ENCODE measurements at regions not wholly inside any gene's neighbourhood (a gene's known extent, or its start where the extent isn't known, plus 50 kb on each side); places are given as distances from the start of the nearest gene placed in this dataset.

GRCh38 chr10:31620226-31621151, 301.5 kb downstream of the ZEB1 start:
- TF ChIP-seq, protein P1, sequence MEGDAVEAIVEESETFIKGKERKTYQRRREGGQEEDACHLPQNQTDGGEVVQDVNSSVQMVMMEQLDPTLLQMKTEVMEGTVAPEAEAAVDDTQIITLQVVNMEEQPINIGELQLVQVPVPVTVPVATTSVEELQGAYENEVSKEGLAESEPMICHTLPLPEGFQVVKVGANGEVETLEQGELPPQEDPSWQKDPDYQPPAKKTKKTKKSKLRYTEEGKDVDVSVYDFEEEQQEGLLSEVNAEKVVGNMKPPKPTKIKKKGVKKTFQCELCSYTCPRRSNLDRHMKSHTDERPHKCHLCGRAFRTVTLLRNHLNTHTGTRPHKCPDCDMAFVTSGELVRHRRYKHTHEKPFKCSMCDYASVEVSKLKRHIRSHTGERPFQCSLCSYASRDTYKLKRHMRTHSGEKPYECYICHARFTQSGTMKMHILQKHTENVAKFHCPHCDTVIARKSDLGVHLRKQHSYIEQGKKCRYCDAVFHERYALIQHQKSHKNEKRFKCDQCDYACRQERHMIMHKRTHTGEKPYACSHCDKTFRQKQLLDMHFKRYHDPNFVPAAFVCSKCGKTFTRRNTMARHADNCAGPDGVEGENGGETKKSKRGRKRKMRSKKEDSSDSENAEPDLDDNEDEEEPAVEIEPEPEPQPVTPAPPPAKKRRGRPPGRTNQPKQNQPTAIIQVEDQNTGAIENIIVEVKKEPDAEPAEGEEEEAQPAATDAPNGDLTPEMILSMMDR (IDR thresholded peaks at IDR 0.05; ENCODE audit: borderline replicate concordance, insufficient read depth, low read depth, low read length) = no peak
- no peak overlapping the region for H3K4me3 ChIP-seq (ENCODE audit: low read depth, low read length)

DNA sequence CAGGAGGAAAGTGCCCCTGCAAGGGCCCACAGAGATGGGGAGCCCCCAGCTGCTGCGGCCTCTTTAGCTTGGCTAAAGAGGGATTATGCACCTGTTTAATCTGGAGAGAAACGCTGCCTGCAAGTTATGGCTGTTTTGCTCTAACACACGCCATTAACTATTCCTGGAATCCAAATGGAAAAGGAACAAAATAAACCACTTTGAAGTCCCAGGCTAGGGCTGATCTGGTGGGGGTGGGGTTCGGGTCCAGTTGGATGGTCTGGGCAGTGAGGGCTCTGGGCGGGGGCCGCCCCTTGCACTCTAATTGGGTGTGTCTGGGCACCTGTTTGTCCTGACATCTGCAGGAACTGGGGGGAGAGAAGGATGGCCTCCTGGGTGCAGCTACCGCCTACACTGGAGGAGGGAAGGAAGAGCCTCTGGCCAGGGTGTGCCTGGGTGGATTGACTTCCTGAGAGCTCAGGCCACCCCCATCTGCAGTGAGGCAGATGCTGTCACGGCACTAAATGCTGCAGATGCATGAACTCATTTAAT, 300.6 kb downstream of the ZEB1 start:
- TF ChIP-seq, protein P1 (IDR thresholded peaks at IDR 0.05; ENCODE audit: borderline replicate concordance, insufficient read depth, low read depth, low read length) = no peak
- no peak overlapping the region for H3K4me3 ChIP-seq (ENCODE audit: low read depth, low read length)

GRCh38 chr10:31618541-31619291, 299.7 kb downstream of the ZEB1 start:
- TF ChIP-seq, protein P1 (IDR thresholded peaks at IDR 0.05; ENCODE audit: borderline replicate concordance, insufficient read depth, low read depth, low read length) = no peak
- H3K4me3 ChIP-seq (ENCODE audit: low read depth, low read length) = no peak overlapping the region

- no peak overlapping the region for H3K4me3 ChIP-seq (ENCODE audit: low read depth, low read length)
- TF ChIP-seq, protein P1 (IDR thresholded peaks at IDR 0.05; ENCODE audit: borderline replicate concordance, insufficient read depth, low read depth, low read length) = no peak
Observed at GRCh38 chr10:31617757-31618156, 298.7 kb downstream of the ZEB1 start.

- TF ChIP-seq, protein P1 (IDR thresholded peaks at IDR 0.05; ENCODE audit: borderline replicate concordance, insufficient read depth, low read depth, low read length) = no peak
- no peak overlapping the region for H3K4me3 ChIP-seq (ENCODE audit: low read depth, low read length)
Observed at GRCh38 chr10:31617133-31617532, 298.1 kb downstream of the ZEB1 start.

- H3K4me3 ChIP-seq (ENCODE audit: low read depth, low read length) = no peak overlapping the region
- TF ChIP-seq, protein P1 (IDR thresholded peaks at IDR 0.05; ENCODE audit: borderline replicate concordance, insufficient read depth, low read depth, low read length) = no peak
Observed at GRCh38 chr10:31615129-31615528, 296.1 kb downstream of the ZEB1 start.

All from GM12875 (cell line).